Left lung (tissue), 4 donors: ENCODE measurements at regions not wholly inside any gene's neighbourhood (a gene's known extent, or its start where the extent isn't known, plus 50 kb on each side); places are given as distances from the start of the nearest gene placed in this dataset.

Experiments used
- ATAC-seq: fragments of 200-7000 bp; cut with Tn5 transposase; one replicate; pipeline ENCODE4 v1.9.1; 2020; ENCODE audit warnings: moderate library complexity
- DNase-seq, 4 donors: peaks; one replicate each; pipeline ENCODE4 v3.0.0-alpha.2; 2013 to 2020
- H3K27ac ChIP-seq, 2 donors: fragments of 200-600 bp; sonication (generic) in 1 of 2; one replicate each; pipeline versions ENCODE4 v1.5.0 to v1.8.0; 2020 to 2021
- H3K27me3 ChIP-seq, 2 donors: fragments of 200-600 bp; sonication (generic) in 1 of 2; one replicate each; pipeline versions ENCODE4 v1.5.0 to v1.8.0; 2020 to 2021
- H3K36me3 ChIP-seq, 2 donors: fragments of 200-600 bp; sonication (generic) in 1 of 2; one replicate each; pipeline versions ENCODE4 v1.5.0 to v1.8.0; 2020 to 2021
- H3K4me1 ChIP-seq, 2 donors: fragments of 200-600 bp; one replicate each; pipeline ENCODE4 v1.8.0; 2021
- H3K4me3 ChIP-seq, 2 donors: fragments of 200-600 bp; sonication (generic) in 1 of 2; one replicate each; pipeline versions ENCODE4 v1.5.0 to v1.8.0; 2020 to 2021; ENCODE audit warnings: mild to moderate bottlenecking in 1 of 2
- H3K9me3 ChIP-seq, 2 donors: fragments of 200-600 bp; sonication (generic) in 1 of 2; one replicate each; pipeline versions ENCODE4 v1.5.0 to v1.8.0; 2020 to 2021
- CTCF ChIP-seq, 2 donors: fragments of 200-600 bp; sonication (generic) in 1 of 2; IDR thresholded peaks; one replicate each; pipeline versions ENCODE4 v1.5.0 to v1.8.0; 2021; ENCODE audit warnings: antibody characterized with exemption in 2 of 2
- intact Hi-C, 2 donors: fragments of 100-400 bp; cut with DNase I; formaldehyde crosslinking; loops; one replicate each; pipeline versions ENCODE4 v1.11.2 to v1.14.2; 2022
- donor health status: DM: no; HTN: yes; CAD: no.
- donor health status: DM: no; HTN: no; CAD: no.

DNA sequence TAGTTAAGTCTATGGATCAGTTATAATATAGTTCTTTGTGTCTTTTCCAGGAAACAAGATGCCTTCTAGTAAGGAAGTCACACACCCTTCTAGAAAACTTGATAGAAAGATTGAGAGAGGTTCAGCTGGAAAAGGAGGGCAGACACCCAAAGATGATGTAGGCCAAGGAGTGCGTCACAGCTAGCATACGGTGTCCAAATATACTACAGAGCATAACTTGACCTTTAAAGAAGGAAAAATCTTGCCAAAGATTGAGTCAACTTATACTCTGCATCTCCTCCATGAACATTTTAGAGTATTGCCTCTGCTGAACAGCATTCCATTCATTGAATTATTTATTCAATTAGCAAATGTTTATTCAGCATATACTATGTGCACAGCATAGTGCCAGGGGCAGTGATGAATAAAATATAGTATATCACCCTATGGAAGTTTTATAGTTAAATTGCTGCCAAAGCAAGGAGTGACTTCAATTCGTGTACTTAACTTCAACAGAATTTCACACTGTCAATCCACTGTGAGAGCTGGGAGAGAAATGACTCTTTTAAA, 51.9 kb upstream of the SLC6A14 start:
- H3K4me3 ChIP-seq, result no peak overlapping the region
- TF ChIP-seq CTCF (IDR thresholded peaks at IDR 0.05), result no peak
- H3K27me3 ChIP-seq, result no peaks in the 10 kb centered on the region
- no peaks in the 10 kb centered on the region for H3K4me1 ChIP-seq
- H3K9me3 ChIP-seq, result no peaks in the 10 kb centered on the region
- no peaks in the 10 kb centered on the region for H3K36me3 ChIP-seq
- intact Hi-C loops, result no loop called here
- no peak for ATAC-seq
- no peak overlapping the region for H3K27ac ChIP-seq
- no peak for DNase-seq
